LNCAP (cell line): ENCODE measurements at regions not wholly inside any gene's neighbourhood (a gene's known extent, or its start where the extent isn't known, plus 50 kb on each side); places are given as distances from the start of the nearest gene placed in this dataset.

Experiments used
- TF ChIP-seq, protein P1 (sequence below): fragments of 450-650 bp; IDR thresholded peaks from 2 replicates; pipeline ENCODE4 v1.5.1; 2017; ENCODE audit warnings: mild to moderate bottlenecking

DNA sequence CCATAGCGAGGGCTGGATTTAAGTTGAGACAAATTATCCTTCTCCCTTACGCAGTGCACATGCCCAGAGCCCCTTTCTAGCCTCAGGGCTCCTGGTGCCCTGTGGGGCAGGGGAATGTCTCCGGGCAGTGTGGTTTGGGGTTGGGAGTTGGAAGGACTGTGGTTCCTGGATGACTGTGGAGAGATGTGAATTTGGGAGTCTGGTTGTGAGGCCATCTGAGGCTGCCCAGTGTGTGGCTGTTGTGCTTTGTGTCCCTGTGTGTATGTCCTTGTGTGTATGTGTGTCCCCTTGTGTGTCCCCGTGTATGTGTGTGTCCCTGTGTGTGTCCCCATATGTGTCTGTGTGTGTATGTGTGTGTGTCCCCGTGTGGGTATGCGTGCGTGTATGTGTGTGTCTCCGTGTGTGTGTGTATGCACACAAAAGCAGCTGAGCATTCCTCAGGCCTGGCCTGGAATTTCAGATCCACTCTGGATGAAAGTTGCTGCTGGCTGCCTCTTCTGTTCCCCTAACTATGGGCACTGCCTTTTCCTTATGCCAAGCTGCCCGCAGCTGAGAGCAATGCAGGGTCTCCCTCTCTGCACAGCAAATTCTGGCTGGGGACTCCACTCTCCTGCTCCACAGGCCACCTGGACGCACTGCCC is 65.4 kb downstream of the UBIAD1 start:
- TF ChIP-seq, protein P1, sequence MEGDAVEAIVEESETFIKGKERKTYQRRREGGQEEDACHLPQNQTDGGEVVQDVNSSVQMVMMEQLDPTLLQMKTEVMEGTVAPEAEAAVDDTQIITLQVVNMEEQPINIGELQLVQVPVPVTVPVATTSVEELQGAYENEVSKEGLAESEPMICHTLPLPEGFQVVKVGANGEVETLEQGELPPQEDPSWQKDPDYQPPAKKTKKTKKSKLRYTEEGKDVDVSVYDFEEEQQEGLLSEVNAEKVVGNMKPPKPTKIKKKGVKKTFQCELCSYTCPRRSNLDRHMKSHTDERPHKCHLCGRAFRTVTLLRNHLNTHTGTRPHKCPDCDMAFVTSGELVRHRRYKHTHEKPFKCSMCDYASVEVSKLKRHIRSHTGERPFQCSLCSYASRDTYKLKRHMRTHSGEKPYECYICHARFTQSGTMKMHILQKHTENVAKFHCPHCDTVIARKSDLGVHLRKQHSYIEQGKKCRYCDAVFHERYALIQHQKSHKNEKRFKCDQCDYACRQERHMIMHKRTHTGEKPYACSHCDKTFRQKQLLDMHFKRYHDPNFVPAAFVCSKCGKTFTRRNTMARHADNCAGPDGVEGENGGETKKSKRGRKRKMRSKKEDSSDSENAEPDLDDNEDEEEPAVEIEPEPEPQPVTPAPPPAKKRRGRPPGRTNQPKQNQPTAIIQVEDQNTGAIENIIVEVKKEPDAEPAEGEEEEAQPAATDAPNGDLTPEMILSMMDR, result no peak

DNA sequence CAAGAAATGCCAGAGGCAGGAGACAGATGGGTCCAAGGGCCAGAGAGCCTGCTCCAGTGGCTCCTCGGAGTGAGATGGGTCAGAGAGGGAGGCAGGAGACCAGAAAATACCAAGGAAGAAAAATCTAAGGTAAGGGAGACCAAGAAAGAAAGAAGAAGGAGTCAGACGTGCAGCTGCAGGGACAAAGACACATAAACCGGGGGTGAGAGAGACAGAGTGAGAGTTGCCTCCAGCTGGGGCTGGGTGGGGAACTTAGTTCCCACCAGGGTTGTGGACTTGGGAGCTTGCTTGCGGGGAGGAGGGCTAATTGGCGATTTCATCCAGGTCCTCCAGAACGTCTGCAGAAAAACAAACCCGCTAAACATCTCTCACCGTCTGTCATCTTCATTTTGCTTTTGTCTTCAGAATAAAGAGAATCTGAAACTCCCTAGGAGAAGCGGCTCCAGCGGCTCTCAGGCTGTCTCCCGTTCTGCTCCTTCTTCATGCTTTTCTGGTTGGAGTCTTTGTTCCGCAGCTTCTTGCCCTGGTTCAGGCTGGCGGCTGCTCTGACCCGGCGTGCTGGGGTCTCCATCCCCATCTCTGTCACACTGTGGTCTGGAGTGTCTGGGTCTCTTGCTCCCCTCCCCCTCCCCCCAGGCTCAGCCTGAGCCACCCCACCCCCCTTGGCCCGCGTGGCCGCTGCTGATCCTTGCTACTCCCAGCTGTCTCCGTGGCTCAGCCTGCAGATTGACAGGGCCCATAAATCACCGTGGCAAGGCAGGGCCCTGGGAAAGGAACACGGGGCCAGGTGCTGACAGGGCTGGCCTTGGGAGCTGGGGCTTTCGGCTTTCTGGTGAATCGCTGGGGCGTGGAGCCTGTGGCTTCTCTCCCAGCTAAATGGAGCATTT is 66.6 kb downstream of the UBIAD1 start:
- TF ChIP-seq, protein P1, result no peak

DNA sequence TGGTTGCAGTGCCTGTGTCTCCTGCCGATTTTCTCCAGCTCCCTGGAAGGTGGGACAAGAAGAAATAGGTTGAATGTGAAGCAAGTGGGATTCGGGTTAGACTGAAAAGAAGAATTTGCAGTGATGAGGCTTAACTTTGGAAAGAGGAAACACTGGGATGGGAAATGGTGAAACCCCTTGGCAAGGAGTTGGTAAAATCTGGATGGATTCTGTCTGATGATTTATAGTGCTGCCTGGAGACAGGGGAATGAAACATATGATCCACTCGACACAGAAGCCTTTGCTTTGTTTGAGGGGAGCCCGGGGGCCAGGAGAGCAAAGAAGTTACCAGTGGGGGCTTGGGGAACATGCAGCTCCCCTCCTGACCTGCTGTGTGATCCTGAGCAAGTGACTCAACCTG is 67.2 kb downstream of the UBIAD1 start:
- TF ChIP-seq, protein P1, result no peak

DNA sequence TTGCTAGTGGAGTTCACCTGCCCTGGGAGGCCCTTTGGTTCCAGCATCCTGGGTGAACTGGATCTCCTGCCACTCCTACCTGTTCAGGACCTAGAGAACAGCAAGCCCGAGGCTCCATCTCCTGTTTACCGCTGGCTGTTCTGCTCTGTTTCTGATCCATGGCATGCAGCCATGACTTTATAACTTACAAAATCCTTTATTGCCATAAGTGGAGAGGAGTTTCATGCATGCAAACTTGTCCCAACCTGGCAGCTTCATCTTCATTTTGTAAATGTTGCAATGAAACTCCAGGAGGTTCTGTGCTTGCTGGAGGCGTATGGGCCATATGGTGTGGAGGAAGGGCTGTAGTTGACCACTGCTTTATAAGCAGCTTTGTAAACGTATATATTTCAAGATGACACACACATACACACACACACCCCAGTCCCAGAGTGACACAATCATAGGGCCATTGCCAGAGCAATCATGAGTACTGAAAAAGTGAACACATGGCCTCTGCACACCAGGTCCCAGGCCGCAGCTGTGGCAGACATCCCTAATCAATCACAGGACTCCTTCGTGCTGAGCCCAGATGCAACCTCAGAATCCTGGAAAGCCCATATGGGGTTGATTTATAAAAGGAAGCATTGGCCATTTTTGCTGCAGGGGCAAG is 69.0 kb downstream of the UBIAD1 start:
- TF ChIP-seq, protein P1, result no peak

DNA sequence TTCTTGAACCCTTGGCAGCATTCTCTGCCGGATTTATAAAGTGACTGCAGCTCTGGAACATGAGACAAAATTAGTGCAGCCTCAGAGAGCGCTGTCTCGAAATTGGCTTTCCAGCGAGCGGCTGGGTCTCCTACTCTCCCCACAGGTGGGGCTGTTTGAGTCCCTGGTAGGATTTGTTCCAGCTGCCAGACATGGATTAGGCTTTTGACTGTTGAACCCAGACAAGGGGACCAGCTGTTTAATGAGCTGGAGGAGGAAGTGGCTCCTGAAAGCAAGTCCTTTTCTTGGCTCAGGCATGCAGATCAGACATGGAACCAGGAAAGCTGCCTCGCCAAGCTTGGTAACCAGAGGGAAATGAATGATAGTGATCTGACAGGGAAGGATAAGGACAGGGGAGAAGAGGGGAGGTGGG is 69.6 kb downstream of the UBIAD1 start:
- TF ChIP-seq, protein P1, result no peak

DNA sequence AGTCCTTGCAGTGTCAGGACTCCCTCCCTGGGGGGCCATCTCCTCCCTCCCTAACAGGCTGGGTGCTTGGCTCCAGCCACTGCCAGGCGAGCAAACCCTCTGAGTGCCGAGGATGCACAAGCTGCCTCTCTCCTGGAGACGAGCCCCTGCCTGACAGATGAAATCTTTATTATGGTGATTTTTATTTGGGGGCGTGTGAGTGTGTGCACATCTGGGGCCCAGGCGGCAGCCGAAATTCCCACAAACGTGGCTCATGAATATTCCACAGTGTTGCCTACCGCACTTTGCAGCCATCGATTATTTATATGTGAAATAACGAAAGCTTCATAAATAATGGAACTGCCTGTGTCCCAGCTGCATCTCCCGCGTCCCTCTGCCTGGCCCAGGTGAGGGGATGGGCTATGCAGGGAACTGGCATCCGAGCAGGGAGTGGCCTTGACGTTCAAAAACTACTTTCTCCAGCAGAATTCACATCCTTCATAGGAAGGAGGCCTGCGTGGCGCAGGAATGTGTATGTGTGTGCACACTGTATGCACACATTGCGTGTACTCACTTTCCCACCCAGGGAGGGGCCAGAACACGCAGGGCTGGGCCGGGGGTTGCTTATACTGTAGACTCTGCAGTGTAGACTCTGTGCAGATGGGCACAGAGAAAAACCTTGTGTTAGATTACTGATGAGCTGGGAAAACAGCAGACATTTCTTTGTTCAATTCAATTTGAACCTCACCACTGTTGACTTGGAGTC is 73.1 kb downstream of the UBIAD1 start:
- TF ChIP-seq, protein P1, result no peak

DNA sequence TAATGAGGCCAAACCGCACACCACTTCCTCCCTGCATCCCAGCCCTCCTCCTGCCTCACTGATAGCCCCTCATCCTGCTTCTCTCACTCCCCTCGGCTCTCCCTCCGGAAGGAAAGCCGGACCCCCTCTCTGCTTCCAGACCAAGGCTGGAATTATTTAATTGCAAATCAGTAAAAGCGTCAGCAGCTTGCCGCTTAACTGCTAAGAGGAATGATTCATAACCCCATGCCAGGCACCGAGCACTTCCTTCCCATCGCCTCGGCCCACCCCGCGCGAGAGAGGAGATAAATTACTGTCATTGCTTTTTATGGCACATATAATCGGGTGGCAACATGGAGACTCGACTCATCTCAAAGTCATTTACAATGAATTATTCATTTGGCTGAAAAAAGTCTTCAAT is 77.3 kb downstream of the UBIAD1 start:
- TF ChIP-seq, protein P1, result no peak
